ENCODE measurements at regions not wholly inside any gene's neighbourhood (a gene's known extent, or its start where the extent isn't known, plus 50 kb on each side); places are given as distances from the start of the nearest gene placed in this dataset.

DNA sequence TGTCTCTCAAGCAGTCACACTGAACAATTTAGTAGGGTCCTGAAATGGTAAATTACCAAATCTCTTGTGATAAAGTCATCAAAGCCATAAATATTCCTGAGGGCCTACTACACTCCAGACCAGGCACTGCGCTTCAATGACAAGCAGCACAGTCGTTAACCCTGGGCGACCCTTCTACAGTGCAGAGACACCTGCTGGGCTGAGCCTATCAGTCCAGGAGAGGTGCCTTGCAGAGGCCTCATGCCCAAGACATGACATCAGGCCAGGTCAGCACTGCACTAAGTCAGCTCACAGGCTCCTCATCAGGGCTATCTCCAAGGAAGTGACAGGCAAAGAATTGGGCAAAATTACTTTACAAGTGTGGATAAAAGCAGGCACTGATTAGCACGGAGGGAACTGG is 166.4 kb upstream of the EPB41L3 start:
- no peak overlapping the region for H3K27ac ChIP-seq (ENCODE audit: low read depth)
- no peak overlapping the region for H3K4me2 ChIP-seq
- no peak overlapping the region for H3K4me3 ChIP-seq
- Mint-ChIP-seq H3K9me3 (no peaks in the 10 kb centered on the region), H3K27me3 (ENCODE audit: insufficient read depth, low read depth, poor library complexity) (no peaks in the 10 kb centered on the region), H3K4me1 (no peaks in the 10 kb centered on the region), H3K4me3 (no peak overlapping the region), H3K27ac (no peak overlapping the region), H3K36me3 (ENCODE audit: low read depth) (no peaks in the 10 kb centered on the region)
- no peaks in the 10 kb centered on the region for H3K79me2 ChIP-seq (replicated peaks; ENCODE audit: insufficient read depth)
- no peak overlapping the region for H2AFZ ChIP-seq
- no peaks in the 10 kb centered on the region for H3K36me3 ChIP-seq (ENCODE audit: insufficient read depth)
- DNase-seq (ENCODE audit: low spot score) (peak; percentile 9), ATAC-seq (peak; percentile 82)
- H3K27me3 ChIP-seq (ENCODE audit: insufficient read depth) = no peaks in the 10 kb centered on the region
- H3F3A ChIP-seq (replicated peaks; ENCODE audit: low read depth) = no peaks in the 10 kb centered on the region
- peaks cover 4% of the 10 kb centered on the region; the same call in 1 of the 2 replicates for H3K9me2 ChIP-seq (ENCODE audit: insufficient read depth)
- no peaks in the 10 kb centered on the region for H3K4me1 ChIP-seq (ENCODE audit: insufficient read depth)
- TF ChIP-seq EZH2phosphoT487 (IDR thresholded peaks at IDR 0.05; ENCODE audit: unreplicated experiment) = no peak
- TF ChIP-seq, protein P1, sequence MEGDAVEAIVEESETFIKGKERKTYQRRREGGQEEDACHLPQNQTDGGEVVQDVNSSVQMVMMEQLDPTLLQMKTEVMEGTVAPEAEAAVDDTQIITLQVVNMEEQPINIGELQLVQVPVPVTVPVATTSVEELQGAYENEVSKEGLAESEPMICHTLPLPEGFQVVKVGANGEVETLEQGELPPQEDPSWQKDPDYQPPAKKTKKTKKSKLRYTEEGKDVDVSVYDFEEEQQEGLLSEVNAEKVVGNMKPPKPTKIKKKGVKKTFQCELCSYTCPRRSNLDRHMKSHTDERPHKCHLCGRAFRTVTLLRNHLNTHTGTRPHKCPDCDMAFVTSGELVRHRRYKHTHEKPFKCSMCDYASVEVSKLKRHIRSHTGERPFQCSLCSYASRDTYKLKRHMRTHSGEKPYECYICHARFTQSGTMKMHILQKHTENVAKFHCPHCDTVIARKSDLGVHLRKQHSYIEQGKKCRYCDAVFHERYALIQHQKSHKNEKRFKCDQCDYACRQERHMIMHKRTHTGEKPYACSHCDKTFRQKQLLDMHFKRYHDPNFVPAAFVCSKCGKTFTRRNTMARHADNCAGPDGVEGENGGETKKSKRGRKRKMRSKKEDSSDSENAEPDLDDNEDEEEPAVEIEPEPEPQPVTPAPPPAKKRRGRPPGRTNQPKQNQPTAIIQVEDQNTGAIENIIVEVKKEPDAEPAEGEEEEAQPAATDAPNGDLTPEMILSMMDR (conservative IDR thresholded peaks at IDR 0.05; ENCODE audit: low read depth in 2 of 2) = peak in 1 of 2 experiments; percentile 34; a peak in 2 of 4 replicates
- TF ChIP-seq, protein P2, sequence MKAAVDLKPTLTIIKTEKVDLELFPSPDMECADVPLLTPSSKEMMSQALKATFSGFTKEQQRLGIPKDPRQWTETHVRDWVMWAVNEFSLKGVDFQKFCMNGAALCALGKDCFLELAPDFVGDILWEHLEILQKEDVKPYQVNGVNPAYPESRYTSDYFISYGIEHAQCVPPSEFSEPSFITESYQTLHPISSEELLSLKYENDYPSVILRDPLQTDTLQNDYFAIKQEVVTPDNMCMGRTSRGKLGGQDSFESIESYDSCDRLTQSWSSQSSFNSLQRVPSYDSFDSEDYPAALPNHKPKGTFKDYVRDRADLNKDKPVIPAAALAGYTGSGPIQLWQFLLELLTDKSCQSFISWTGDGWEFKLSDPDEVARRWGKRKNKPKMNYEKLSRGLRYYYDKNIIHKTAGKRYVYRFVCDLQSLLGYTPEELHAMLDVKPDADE (IDR thresholded peaks at IDR 0.05) = no peak
- TF ChIP-seq CREB1 (CRISPR knock-in tag; IDR thresholded peaks at IDR 0.05; ENCODE audit: low read depth) = no peak
- TF ChIP-seq JUNB (IDR thresholded peaks at IDR 0.05; ENCODE audit: unreplicated experiment) = no peak
- TF ChIP-seq EZH2 (IDR thresholded peaks at IDR 0.05; ENCODE audit: low read depth, unreplicated experiment) = no peak
- H4K20me1 ChIP-seq (replicated peaks; ENCODE audit: insufficient read depth) = no peaks in the 10 kb centered on the region

DNA sequence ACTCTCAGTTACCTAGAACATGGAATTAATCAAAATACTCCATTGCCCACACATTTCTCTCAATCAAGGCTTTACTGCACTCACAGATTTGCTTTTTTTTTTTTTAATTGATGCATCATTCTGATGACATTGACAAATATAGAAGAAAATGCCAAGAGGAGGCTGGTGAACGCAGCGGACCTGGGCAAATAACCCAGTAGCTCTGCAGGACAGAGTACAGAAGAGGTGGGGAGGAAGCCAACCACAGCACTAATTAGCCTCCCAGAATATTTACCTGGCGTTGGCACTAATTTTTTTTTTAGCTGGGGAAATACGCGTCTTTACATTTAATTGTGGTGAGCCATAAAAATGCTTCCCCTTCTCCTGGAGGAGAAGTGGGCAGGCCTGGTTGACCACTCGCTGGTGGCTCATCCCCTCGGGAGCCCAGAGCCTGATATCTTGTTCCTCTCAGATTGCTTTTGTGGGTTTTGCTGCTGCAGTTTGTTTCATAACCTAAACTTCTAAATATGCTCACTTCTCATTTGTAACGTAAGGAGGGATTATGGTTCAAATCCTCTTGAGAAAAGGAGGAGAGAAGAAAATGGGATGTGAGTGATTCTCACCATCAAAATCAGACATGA is 165.8 kb upstream of the EPB41L3 start:
- no peaks in the 10 kb centered on the region for H4K20me1 ChIP-seq (replicated peaks; ENCODE audit: insufficient read depth)
- Mint-ChIP-seq H3K4me3 (no peak overlapping the region), H3K27ac (no peak overlapping the region), H3K27me3 (ENCODE audit: insufficient read depth, low read depth, poor library complexity) (no peaks in the 10 kb centered on the region), H3K4me1 (no peaks in the 10 kb centered on the region), H3K9me3 (no peaks in the 10 kb centered on the region), H3K36me3 (ENCODE audit: low read depth) (no peaks in the 10 kb centered on the region)
- H3K4me3 ChIP-seq = no peak overlapping the region
- H3K4me2 ChIP-seq = no peak overlapping the region
- no peak overlapping the region for H3K27ac ChIP-seq (ENCODE audit: low read depth)
- no peaks in the 10 kb centered on the region for H3K27me3 ChIP-seq (ENCODE audit: insufficient read depth)
- H3K79me2 ChIP-seq (replicated peaks; ENCODE audit: insufficient read depth) = no peaks in the 10 kb centered on the region
- H3K9me2 ChIP-seq (ENCODE audit: insufficient read depth) = peaks cover 4% of the 10 kb centered on the region; the same call in 1 of the 2 replicates
- no peaks in the 10 kb centered on the region for H3K4me1 ChIP-seq (ENCODE audit: insufficient read depth)
- H2AFZ ChIP-seq = no peak overlapping the region
- H3F3A ChIP-seq (replicated peaks; ENCODE audit: low read depth) = no peaks in the 10 kb centered on the region
- DNase-seq (ENCODE audit: low spot score) (no peak), ATAC-seq (no peak)
- H3K36me3 ChIP-seq (ENCODE audit: insufficient read depth) = no peaks in the 10 kb centered on the region
- TF ChIP-seq ZNF331 (CRISPR knock-in tag; IDR thresholded peaks at IDR 0.05; ENCODE audit: low read depth) (no peak), NANOG (IDR thresholded peaks at IDR 0.05; ENCODE audit: borderline replicate concordance) (no peak), POLR2AphosphoS5 (IDR thresholded peaks at IDR 0.05; ENCODE audit: low read depth) (no peak), STAT1 (IDR thresholded peaks at IDR 0.05; ENCODE audit: unreplicated experiment) (no peak), JUNB (IDR thresholded peaks at IDR 0.05; ENCODE audit: unreplicated experiment) (no peak), EZH2 (IDR thresholded peaks at IDR 0.05; ENCODE audit: low read depth, unreplicated experiment) (no peak)
- TF ChIP-seq, protein P1 (conservative IDR thresholded peaks at IDR 0.05; ENCODE audit: low read depth in 2 of 2) = no peak
- TF ChIP-seq, protein P3, sequence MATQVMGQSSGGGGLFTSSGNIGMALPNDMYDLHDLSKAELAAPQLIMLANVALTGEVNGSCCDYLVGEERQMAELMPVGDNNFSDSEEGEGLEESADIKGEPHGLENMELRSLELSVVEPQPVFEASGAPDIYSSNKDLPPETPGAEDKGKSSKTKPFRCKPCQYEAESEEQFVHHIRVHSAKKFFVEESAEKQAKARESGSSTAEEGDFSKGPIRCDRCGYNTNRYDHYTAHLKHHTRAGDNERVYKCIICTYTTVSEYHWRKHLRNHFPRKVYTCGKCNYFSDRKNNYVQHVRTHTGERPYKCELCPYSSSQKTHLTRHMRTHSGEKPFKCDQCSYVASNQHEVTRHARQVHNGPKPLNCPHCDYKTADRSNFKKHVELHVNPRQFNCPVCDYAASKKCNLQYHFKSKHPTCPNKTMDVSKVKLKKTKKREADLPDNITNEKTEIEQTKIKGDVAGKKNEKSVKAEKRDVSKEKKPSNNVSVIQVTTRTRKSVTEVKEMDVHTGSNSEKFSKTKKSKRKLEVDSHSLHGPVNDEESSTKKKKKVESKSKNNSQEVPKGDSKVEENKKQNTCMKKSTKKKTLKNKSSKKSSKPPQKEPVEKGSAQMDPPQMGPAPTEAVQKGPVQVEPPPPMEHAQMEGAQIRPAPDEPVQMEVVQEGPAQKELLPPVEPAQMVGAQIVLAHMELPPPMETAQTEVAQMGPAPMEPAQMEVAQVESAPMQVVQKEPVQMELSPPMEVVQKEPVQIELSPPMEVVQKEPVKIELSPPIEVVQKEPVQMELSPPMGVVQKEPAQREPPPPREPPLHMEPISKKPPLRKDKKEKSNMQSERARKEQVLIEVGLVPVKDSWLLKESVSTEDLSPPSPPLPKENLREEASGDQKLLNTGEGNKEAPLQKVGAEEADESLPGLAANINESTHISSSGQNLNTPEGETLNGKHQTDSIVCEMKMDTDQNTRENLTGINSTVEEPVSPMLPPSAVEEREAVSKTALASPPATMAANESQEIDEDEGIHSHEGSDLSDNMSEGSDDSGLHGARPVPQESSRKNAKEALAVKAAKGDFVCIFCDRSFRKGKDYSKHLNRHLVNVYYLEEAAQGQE (IDR thresholded peaks at IDR 0.05; ENCODE audit: unreplicated experiment) = no peak
